Stimulated activated naive B cell treated with anti-CD40 and anti-IgM and Interleukin-4, amounts not matched to agents 10 μg/mL and 1 μg/mL and 100 μg/mL, for 72 hours (primary cell): ENCODE measurements at regions not wholly inside any gene's neighbourhood (a gene's known extent, or its start where the extent isn't known, plus 50 kb on each side); places are given as distances from the start of the nearest gene placed in this dataset.

ENCODE experiments used
- ATAC-seq, 2 donors: fragments of 150-1000 bp; cut with Tn5 transposase; replicated peaks; 2 replicates each; pipeline ENCODE4 v1.10.0; 2021; ENCODE audit warnings: moderate library complexity in 1 of 2
- DNase-seq: peaks from one replicate; pipeline ENCODE4 v3.0.0; 2021
- H3K27ac Mint-ChIP-seq: one replicate; pipeline ENCODE4 v1.8.0; 2022; ENCODE audit warnings: mild to moderate bottlenecking, mixed read lengths
- H3K27me3 Mint-ChIP-seq, 2 donors: one replicate each; pipeline ENCODE4 v1.8.0; 2022; ENCODE audit warnings: mixed read lengths in 2 of 2
- H3K36me3 Mint-ChIP-seq, 2 donors: one replicate each; pipeline ENCODE4 v1.8.0; 2022; ENCODE audit warnings: mixed read lengths in 2 of 2, mild to moderate bottlenecking in 1 of 2
- H3K4me1 Mint-ChIP-seq, 2 donors: one replicate each; pipeline ENCODE4 v1.8.0; 2022; ENCODE audit warnings: mixed read lengths in 2 of 2, mild to moderate bottlenecking in 1 of 2
- H3K4me3 Mint-ChIP-seq, 2 donors: one replicate each; pipeline ENCODE4 v1.8.0; 2022; ENCODE audit warnings: mild to moderate bottlenecking in 2 of 2, mixed read lengths in 2 of 2, moderate library complexity in 1 of 2
- H3K9me3 Mint-ChIP-seq, 2 donors: one replicate each; pipeline ENCODE4 v1.8.0; 2022; ENCODE audit warnings: mixed read lengths in 2 of 2, mild to moderate bottlenecking in 1 of 2

GRCh38 chr3:151976211-151977050, 103.0 kb downstream of the SUCNR1 start:
- Mint-ChIP-seq H3K27me3 (no peaks in the 10 kb centered on the region), H3K4me3 (no peak overlapping the region), H3K9me3 (no peaks in the 10 kb centered on the region), H3K4me1 (no peaks in the 10 kb centered on the region), H3K27ac (no peak overlapping the region), H3K36me3 (peaks cover 0 to 2% of the 10 kb centered on the region in 2 donors)
- DNase-seq, result no peak
- ATAC-seq, result peak in 1 of 2 donors; percentile 34

- H3K36me3 Mint-ChIP-seq, result peaks cover 0 to 2% of the 10 kb centered on the region in 2 donors
- ATAC-seq, result no peak
- H3K4me3 Mint-ChIP-seq, result no peak overlapping the region
- H3K4me1 Mint-ChIP-seq, result no peaks in the 10 kb centered on the region
- H3K27ac Mint-ChIP-seq, result no peak overlapping the region
- no peaks in the 10 kb centered on the region for H3K9me3 Mint-ChIP-seq
- no peaks in the 10 kb centered on the region for H3K27me3 Mint-ChIP-seq
- no peak for DNase-seq
These were observed 106.5 kb downstream of the SUCNR1 start for GRCh38 chr3:151979906-151980305.

- Mint-ChIP-seq H3K4me1 (peaks cover 5 to 19% of the 10 kb centered on the region in 2 donors), H3K36me3 (no peaks in the 10 kb centered on the region), H3K4me3 (no peak overlapping the region), H3K9me3 (peaks cover 0 to 1% of the 10 kb centered on the region in 2 donors), H3K27me3 (no peaks in the 10 kb centered on the region), H3K27ac (no peak overlapping the region)
- ATAC-seq (no peak), DNase-seq (no peak)
These were observed 110.1 kb downstream of the SUCNR1 start for GRCh38 chr3:151983538-151983937.

DNA sequence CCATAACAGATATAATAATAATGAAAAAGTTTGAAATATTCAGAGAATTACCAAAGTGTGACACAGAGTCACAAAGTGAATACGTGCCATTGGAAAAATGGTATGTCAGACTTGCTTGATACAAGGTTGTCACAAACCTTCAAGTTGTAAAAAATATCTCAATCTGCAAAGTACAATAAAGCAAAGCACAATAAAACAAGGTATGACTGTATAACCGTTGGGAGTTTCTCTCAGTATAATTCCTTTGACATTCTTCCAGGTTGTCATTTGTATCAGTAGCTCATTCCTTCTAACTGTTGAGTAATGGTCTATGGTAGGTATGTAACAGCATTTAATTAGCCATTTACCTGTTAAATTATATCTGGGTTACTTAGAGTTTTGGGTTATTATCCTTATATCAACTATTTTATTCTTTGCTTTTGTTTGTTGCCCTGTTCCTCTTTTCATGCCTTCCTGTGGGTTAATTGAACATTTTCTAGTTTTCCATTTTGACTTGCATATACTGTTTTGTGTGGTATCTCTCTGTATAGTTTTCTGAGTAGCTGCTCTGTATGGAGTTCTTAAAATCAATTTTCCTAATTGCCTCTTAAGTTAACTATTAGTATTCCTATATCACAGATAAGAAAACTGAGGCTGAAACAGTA, 112.5 kb downstream of the SUCNR1 start:
- Mint-ChIP-seq H3K9me3 (peaks cover 0 to 1% of the 10 kb centered on the region in 2 donors), H3K27me3 (peaks cover 0 to 4% of the 10 kb centered on the region in 2 donors), H3K4me3 (no peak overlapping the region), H3K4me1 (peaks cover 8 to 21% of the 10 kb centered on the region in 2 donors), H3K27ac (no peak overlapping the region), H3K36me3 (no peaks in the 10 kb centered on the region)
- DNase-seq (no peak), ATAC-seq (peak in 1 of 2 donors; percentile 25)

DNA sequence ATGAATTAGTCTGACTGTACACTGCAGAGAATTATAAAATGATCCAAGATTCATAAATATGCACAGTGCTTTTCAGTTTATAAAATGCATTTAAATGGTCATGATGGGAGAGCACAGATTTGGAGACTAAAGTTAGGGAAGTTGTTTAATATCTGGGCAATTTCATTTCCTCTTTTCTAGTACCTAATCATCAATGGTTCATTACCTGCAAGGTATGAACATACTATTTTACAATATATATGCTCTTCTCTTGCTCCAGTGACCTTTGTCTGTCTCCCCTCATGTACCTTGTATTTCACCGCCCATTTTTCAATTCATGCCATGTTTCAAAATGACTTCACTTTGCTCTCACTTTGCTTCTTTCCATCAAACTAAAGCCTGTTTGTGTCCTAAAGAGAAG, 114.5 kb downstream of the SUCNR1 start:
- no peak overlapping the region for H3K4me3 Mint-ChIP-seq
- peaks cover 8 to 21% of the 10 kb centered on the region in 2 donors for H3K4me1 Mint-ChIP-seq
- ATAC-seq (peak; percentile 61 to 67), DNase-seq (no peak)
- H3K27me3 Mint-ChIP-seq, result peaks cover 0 to 12% of the 10 kb centered on the region in 2 donors
- peaks cover 0 to 1% of the 10 kb centered on the region in 2 donors for H3K9me3 Mint-ChIP-seq
- H3K36me3 Mint-ChIP-seq, result no peaks in the 10 kb centered on the region
- no peak overlapping the region for H3K27ac Mint-ChIP-seq

DNA sequence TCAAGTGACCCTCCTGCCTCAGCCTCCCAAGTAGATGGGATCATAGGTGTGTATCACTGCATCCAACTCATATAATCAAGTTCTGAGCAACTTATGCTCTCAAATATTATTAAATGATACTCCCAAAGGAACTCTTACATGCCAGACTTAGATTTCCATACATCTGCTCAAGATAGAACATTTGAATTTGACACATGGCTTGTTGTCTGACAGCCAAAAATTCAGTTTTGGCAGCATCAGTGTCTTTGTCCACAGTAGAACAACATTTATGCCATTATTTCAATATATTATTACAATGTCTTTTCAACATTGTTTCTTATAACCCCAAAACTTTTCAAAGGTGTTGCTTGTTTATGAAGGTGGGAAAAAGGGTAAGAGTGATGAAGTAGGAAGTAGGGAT, 116.2 kb downstream of the SUCNR1 start:
- Mint-ChIP-seq H3K4me3 (no peak overlapping the region), H3K27me3 (peaks cover 0 to 14% of the 10 kb centered on the region in 2 donors), H3K9me3 (peaks cover 0 to 1% of the 10 kb centered on the region in 2 donors), H3K36me3 (no peaks in the 10 kb centered on the region), H3K27ac (no peak overlapping the region), H3K4me1 (peaks cover 8 to 21% of the 10 kb centered on the region in 2 donors)
- DNase-seq (no peak), ATAC-seq (no peak)

- Mint-ChIP-seq H3K4me3 (no peak overlapping the region), H3K36me3 (no peaks in the 10 kb centered on the region), H3K27me3 (peaks cover 0 to 14% of the 10 kb centered on the region in 2 donors), H3K9me3 (no peaks in the 10 kb centered on the region), H3K4me1 (peaks cover 8 to 21% of the 10 kb centered on the region in 2 donors), H3K27ac (no peak overlapping the region)
- ATAC-seq (no peak), DNase-seq (no peak)
These were observed 117.4 kb downstream of the SUCNR1 start for GRCh38 chr3:151990696-151991376.

DNA sequence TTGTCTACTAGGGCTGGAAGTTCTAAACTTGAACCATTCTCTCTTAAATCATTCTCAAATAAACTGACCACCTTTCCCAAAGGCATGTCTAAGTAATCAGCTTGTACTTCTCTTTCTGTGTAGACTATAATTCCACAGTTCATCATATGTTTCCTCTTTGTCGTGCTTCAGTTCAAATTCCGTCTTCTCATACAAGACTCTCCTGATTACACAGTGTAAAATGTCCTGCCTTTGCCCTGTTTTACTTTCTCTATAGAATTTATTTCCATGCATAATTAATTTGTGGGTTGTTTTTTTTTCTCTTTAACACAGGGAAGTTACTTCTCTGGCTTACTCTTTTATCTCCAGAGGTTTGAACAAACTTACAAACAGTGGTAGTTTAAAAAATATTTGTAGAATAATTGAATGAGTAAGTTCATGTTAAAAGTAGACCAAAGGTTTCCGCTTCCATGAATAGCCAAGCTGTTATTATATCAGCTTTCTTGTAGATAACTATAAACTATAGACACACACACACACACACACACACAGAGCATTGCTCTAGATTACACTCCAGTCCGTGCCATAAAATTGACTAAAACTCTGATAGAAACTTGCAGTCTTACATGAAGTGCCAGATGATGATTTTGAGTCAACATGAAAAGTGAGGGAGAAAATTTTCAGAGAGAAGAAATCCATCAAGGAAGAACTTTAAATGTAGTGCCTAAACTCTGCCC, 119.0 kb downstream of the SUCNR1 start:
- Mint-ChIP-seq H3K27ac (no peak overlapping the region), H3K27me3 (peaks cover 0 to 14% of the 10 kb centered on the region in 2 donors), H3K4me1 (peaks cover 8 to 10% of the 10 kb centered on the region in 2 donors), H3K9me3 (no peaks in the 10 kb centered on the region), H3K4me3 (no peak overlapping the region), H3K36me3 (no peaks in the 10 kb centered on the region)
- ATAC-seq, result no peak
- no peak for DNase-seq

GRCh38 chr3:151995091-151995490, 121.6 kb downstream of the SUCNR1 start:
- Mint-ChIP-seq H3K27me3 (peaks cover 0 to 18% of the 10 kb centered on the region in 2 donors), H3K27ac (no peak overlapping the region), H3K9me3 (no peaks in the 10 kb centered on the region), H3K4me3 (no peak overlapping the region), H3K36me3 (no peaks in the 10 kb centered on the region), H3K4me1 (no peaks in the 10 kb centered on the region)
- no peak for DNase-seq
- no peak for ATAC-seq

DNA sequence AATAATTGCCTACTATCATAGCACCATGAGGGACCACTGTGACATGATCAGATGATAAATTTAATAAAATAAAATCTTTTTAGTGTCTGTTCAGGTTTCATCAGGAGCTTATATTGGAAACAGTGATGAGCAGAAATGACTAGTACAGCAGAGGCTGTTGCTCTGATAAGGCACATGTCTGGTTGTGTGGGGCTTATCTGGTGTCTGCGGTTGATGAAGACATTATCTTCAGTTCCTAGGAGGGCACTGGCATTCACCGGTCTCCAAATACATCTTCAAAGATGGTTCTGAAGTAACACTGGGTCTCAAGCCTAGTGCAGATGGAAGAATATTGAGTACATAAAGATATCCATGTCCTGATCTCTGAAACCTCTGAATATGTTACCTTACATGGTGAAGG, 125.3 kb downstream of the SUCNR1 start:
- no peak overlapping the region for H3K4me3 Mint-ChIP-seq
- H3K27ac Mint-ChIP-seq, result no peak overlapping the region
- H3K27me3 Mint-ChIP-seq, result peaks cover 0 to 4% of the 10 kb centered on the region in 2 donors
- H3K9me3 Mint-ChIP-seq, result no peaks in the 10 kb centered on the region
- no peaks in the 10 kb centered on the region for H3K36me3 Mint-ChIP-seq
- no peak for DNase-seq
- ATAC-seq, result no peak
- no peaks in the 10 kb centered on the region for H3K4me1 Mint-ChIP-seq

GRCh38 chr3:151999936-152000335, 126.5 kb downstream of the SUCNR1 start:
- Mint-ChIP-seq H3K4me3 (no peak overlapping the region), H3K27ac (no peak overlapping the region), H3K4me1 (no peaks in the 10 kb centered on the region), H3K36me3 (no peaks in the 10 kb centered on the region), H3K9me3 (no peaks in the 10 kb centered on the region), H3K27me3 (peaks cover 0 to 4% of the 10 kb centered on the region in 2 donors)
- DNase-seq (no peak), ATAC-seq (no peak)

DNA sequence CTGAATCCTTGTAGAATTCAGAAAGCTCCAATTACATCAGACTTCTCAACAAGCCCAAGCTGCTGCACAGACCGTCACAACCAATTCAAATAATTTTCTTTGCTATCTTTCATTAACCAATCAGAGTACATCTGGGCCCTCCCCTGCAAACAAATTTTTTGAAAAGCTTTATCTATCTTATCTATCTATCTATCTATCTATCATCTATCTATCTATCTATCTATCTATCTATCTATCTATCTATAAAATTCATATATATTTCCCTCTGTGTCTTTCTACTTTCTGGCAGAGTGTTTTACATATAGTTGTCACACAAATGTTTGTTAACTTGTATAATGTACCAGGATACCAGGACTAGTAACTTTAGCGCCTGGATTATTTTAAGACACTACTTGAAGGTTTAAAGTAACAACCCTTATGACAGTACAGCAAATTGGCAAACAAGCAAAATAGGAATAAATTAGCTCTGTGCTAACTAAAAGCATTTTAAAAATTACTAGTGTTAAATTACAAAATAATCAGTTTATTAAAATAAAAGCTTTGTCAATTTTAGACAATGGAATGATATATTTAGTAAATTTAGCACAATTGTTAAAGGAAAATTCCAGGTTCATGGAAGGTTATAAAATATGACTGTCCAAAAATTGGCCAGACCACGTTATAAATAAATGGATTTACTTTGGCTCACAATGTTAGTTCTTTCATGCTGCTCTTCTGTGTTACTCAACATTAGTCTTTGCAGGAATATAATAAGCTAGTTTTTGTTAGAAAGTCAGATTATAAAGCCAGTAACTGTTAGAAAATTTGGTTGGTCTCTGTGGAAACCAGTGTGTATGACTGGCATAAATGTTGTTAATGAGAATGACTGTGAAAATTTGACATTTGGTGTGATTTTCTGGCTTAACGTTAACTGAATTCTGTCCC, 138.6 kb downstream of the SUCNR1 start:
- ATAC-seq (no peak), DNase-seq (no peak)
- H3K4me3 Mint-ChIP-seq, result no peak overlapping the region
- H3K27ac Mint-ChIP-seq, result no peak overlapping the region
- no peaks in the 10 kb centered on the region for H3K27me3 Mint-ChIP-seq
- H3K9me3 Mint-ChIP-seq, result peaks cover 0 to 4% of the 10 kb centered on the region in 2 donors
- H3K36me3 Mint-ChIP-seq, result no peaks in the 10 kb centered on the region
- H3K4me1 Mint-ChIP-seq, result no peaks in the 10 kb centered on the region

DNA sequence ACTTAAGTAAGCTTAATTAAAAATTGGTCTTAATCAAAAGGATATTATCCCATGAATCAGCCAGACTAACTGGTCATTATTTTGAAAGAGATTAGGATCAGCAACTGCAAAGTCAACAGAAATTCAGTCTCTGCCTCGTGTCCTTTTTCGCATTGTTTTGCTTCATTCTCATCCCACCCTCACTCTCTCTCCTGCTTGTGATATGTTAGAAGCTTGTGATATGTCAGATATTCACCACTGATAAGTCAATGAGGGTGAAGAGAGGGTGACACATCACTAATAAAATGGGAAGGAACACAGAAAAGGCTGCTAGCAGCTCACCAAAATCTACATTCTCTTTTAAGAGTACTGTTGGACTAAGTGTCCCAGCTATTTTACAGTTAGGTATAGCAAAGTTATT, 146.1 kb downstream of the SUCNR1 start:
- H3K4me1 Mint-ChIP-seq, result peaks cover 3 to 6% of the 10 kb centered on the region in 2 donors
- peaks cover 0 to 10% of the 10 kb centered on the region in 2 donors for H3K27me3 Mint-ChIP-seq
- H3K27ac Mint-ChIP-seq, result no peak overlapping the region
- no peak overlapping the region for H3K4me3 Mint-ChIP-seq
- DNase-seq (no peak), ATAC-seq (no peak)
- no peaks in the 10 kb centered on the region for H3K9me3 Mint-ChIP-seq
- H3K36me3 Mint-ChIP-seq, result no peaks in the 10 kb centered on the region
